Upper lobe of right lung (tissue), 1 donor: ENCODE measurements at regions not wholly inside any gene's neighbourhood (a gene's known extent, or its start where the extent isn't known, plus 50 kb on each side); places are given as distances from the start of the nearest gene placed in this dataset.

ENCODE experiments used
- ATAC-seq: fragments of 200-7000 bp; cut with Tn5 transposase; one replicate; pipeline ENCODE4 v1.9.1; 2020; ENCODE audit warnings: mild to moderate bottlenecking, moderate library complexity
- DNase-seq: peaks from one replicate; pipeline ENCODE4 v3.0.0-alpha.2; 2020
- H3K27ac ChIP-seq: fragments of 200-600 bp; one replicate; pipeline ENCODE4 v1.8.0; 2022
- H3K27me3 ChIP-seq: fragments of 200-600 bp; one replicate; pipeline ENCODE4 v1.8.0; 2022; ENCODE audit warnings: mild to moderate bottlenecking
- H3K36me3 ChIP-seq: fragments of 200-600 bp; one replicate; pipeline ENCODE4 v1.8.0; 2022
- H3K4me1 ChIP-seq: fragments of 200-600 bp; one replicate; pipeline ENCODE4 v1.8.0; 2022
- H3K4me3 ChIP-seq: fragments of 200-600 bp; one replicate; pipeline ENCODE4 v1.8.0; 2022; ENCODE audit warnings: mild to moderate bottlenecking
- H3K9me3 ChIP-seq: fragments of 200-600 bp; one replicate; pipeline ENCODE4 v1.8.0; 2022
- intact Hi-C: fragments of 100-400 bp; cut with DNase I; formaldehyde crosslinking; loops from one replicate; pipeline ENCODE4 v1.11.0; 2022
- TF ChIP-seq, protein P1 (sequence below): fragments of 200-600 bp; IDR thresholded peaks from one replicate; pipeline ENCODE4 v1.8.0; 2022; ENCODE audit warnings: antibody characterized with exemption
- donor health status: DM: no; HTN: yes; CAD: no; lungs with severe emphysema.

DNA sequence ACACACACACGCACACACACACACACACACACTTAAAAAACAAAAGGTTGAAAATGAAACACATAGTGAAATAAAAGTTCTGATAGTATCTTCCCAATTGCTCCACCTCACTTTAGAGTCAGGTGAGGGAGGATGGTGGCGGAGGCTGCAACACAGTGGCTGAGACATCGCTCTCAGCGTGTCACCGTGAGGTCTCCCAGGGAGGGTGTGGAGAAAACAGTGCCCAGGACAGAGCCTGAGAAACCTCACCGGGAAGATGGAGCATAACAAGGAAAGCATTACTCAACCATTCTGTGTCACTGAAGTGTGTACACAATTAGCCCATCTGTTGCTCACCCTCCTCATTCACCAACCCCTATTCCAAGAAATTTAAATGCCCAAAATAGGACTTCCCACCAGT is 111.4 kb upstream of the USP29 start:
- no peaks in the 10 kb centered on the region for H3K27me3 ChIP-seq
- ATAC-seq (no peak), DNase-seq (no peak)
- H3K36me3 ChIP-seq = no peaks in the 10 kb centered on the region
- H3K9me3 ChIP-seq = no peaks in the 10 kb centered on the region
- intact Hi-C loops = no loop called here
- TF ChIP-seq, protein P1, sequence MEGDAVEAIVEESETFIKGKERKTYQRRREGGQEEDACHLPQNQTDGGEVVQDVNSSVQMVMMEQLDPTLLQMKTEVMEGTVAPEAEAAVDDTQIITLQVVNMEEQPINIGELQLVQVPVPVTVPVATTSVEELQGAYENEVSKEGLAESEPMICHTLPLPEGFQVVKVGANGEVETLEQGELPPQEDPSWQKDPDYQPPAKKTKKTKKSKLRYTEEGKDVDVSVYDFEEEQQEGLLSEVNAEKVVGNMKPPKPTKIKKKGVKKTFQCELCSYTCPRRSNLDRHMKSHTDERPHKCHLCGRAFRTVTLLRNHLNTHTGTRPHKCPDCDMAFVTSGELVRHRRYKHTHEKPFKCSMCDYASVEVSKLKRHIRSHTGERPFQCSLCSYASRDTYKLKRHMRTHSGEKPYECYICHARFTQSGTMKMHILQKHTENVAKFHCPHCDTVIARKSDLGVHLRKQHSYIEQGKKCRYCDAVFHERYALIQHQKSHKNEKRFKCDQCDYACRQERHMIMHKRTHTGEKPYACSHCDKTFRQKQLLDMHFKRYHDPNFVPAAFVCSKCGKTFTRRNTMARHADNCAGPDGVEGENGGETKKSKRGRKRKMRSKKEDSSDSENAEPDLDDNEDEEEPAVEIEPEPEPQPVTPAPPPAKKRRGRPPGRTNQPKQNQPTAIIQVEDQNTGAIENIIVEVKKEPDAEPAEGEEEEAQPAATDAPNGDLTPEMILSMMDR = no peak
- no peaks in the 10 kb centered on the region for H3K4me1 ChIP-seq
- no peak overlapping the region for H3K4me3 ChIP-seq
- no peak overlapping the region for H3K27ac ChIP-seq

DNA sequence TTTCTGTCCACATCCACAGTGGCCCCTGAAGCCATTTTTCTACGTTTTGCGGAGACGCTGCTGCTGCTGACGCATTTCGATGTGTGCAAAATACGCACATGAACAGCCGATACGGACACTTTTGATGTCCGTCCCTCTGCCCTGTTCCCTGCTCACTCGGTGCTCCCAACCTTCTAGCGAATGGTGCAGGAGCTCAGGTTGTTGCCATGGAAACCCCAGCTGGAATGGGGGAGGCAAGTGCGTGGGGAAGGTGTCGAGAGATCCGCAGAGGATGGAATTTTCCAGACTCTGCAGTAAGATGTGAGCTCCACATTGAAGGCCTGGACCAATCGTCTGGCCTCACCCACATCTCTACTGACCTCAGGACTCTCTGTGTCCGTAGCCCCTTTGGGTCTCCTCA is 109.2 kb upstream of the USP29 start:
- ATAC-seq (no peak), DNase-seq (no peak)
- TF ChIP-seq, protein P1 = no peak
- H3K27ac ChIP-seq = no peak overlapping the region
- no peaks in the 10 kb centered on the region for H3K4me1 ChIP-seq
- H3K36me3 ChIP-seq = no peaks in the 10 kb centered on the region
- H3K9me3 ChIP-seq = no peaks in the 10 kb centered on the region
- H3K4me3 ChIP-seq = no peak overlapping the region
- intact Hi-C loops = no loop called here
- no peaks in the 10 kb centered on the region for H3K27me3 ChIP-seq

DNA sequence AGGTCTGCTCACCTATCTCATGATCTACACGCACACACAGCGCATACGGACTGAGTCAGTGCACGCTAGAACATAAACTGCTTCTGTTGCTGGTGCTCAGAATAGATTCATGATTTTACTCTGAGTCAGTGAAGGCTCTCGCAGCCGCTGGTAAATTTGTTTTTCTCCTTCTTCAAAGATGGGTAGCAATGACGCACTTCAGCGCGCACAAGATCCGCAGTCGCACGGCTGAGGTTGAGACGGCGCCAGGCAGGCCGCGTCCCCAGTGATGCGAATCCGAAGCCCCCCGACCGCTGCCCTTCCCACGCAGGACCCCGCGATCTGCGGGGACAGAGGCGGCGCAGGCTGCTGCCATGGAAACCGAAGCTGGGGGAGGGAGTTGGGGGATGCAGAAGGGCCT is 103.7 kb upstream of the USP29 start:
- no peaks in the 10 kb centered on the region for H3K36me3 ChIP-seq
- no peaks in the 10 kb centered on the region for H3K27me3 ChIP-seq
- H3K9me3 ChIP-seq = no peaks in the 10 kb centered on the region
- no peak overlapping the region for H3K4me3 ChIP-seq
- no peak for ATAC-seq
- intact Hi-C loops = no loop called here
- H3K27ac ChIP-seq = no peak overlapping the region
- H3K4me1 ChIP-seq = no peaks in the 10 kb centered on the region
- no peak for DNase-seq
- TF ChIP-seq, protein P1 = no peak

DNA sequence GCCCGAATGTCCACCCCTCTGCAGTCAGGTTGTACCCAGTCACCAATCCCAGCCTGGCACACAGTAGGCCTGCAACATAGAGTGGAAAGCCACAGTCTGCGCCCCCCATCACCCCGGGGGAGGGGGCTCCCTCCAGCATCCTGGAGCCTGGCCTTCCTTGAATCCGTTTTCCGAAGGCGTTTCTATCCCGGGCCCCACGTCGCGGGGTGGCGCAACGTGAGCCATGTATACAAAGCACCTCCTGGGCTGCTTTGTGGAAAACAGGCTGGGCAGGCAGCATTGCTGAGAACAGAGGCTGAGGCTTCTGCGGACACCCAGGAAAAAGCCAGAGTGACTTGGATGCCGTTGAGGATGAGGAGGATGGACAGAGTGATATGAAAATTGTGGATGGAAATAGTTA is 103.3 kb upstream of the USP29 start:
- Histone ChIP-seq H3K4me1 (no peaks in the 10 kb centered on the region), H3K9me3 (no peaks in the 10 kb centered on the region), H3K36me3 (no peaks in the 10 kb centered on the region), H3K27me3 (no peaks in the 10 kb centered on the region), H3K27ac (no peak overlapping the region), H3K4me3 (no peak overlapping the region)
- intact Hi-C loops = no loop called here
- TF ChIP-seq, protein P1 = no peak
- DNase-seq = no peak
- peak; percentile 16 for ATAC-seq

DNA sequence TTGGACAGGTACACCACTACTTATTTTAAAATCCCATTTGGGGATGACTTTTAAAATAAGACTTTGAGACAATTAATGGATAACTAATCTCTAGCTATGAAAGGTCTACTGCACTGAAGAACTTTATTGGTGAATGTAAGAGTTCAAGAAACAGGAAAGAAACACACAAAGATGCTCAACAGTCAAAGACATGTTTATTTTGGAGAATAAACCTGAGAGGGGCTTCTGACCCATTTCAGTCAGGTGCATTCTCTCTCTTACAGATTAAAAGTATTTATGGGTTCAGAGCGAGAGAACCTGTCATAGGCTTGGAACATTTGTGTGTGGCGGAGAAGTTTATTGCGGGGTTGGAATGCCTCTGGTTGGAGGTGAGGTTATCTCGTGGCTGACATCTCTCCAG is 94.3 kb upstream of the USP29 start:
- H3K4me3 ChIP-seq = no peak overlapping the region
- intact Hi-C loops = no loop called here
- no peaks in the 10 kb centered on the region for H3K4me1 ChIP-seq
- DNase-seq (no peak), ATAC-seq (no peak)
- H3K27ac ChIP-seq = no peak overlapping the region
- no peaks in the 10 kb centered on the region for H3K27me3 ChIP-seq
- TF ChIP-seq, protein P1 = no peak
- H3K9me3 ChIP-seq = no peaks in the 10 kb centered on the region
- H3K36me3 ChIP-seq = no peaks in the 10 kb centered on the region

DNA sequence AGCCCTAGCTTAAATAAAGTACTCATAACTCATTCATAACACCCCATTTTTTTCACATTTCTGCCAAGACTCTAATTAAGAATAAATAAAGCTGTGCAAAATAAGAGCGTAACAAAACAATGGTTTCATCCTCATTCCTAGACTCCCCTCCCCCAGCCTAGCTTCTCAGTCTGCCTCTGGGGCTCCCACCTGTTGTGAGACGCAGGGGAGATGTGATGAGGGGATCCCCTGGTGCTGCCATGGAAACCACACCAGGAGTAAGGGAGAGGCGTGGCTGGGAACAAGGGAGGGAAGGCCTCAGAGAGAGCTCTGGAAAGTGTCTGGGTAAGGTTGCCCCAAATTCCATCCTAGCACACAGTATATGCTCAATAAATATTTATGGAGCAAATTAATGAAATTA is 93.3 kb upstream of the USP29 start:
- H3K36me3 ChIP-seq = no peaks in the 10 kb centered on the region
- intact Hi-C loops = no loop called here
- H3K4me1 ChIP-seq = no peaks in the 10 kb centered on the region
- H3K9me3 ChIP-seq = no peaks in the 10 kb centered on the region
- no peak overlapping the region for H3K4me3 ChIP-seq
- H3K27me3 ChIP-seq = no peaks in the 10 kb centered on the region
- no peak overlapping the region for H3K27ac ChIP-seq
- ATAC-seq = no peak
- TF ChIP-seq, protein P1 = no peak
- no peak for DNase-seq
